Stromal cell of bone marrow (primary cell): ENCODE measurements at regions not wholly inside any gene's neighbourhood (a gene's known extent, or its start where the extent isn't known, plus 50 kb on each side); places are given as distances from the start of the nearest gene placed in this dataset.

Experiments
- DNase-seq: peaks from one replicate; pipeline ENCODE4 v3.0.0-alpha.2; 2012; ENCODE audit warnings: low read depth

DNA sequence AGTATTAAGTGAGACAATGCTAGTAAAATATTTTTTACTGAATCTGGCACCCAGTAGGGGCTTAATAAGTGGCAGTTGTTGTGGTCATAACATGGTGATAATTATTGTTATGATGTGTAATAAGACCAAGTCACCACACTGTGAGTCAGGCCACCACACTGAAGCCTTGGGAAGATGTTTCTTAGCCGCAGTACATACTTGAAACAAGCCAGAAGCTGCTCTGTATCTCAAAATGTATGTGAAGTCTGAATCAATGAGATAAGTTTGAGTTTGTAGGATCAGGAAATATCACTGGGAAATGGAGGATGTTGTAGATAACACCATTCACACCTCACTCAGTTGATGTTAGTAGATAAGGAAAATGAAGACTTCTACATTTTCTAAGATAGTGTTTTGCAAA, 51.3 kb upstream of the PTPN3 start:
- DNase-seq, result no peak

GRCh38 chr9:109551651-109552050, 53.5 kb upstream of the PTPN3 start:
- DNase-seq, result no peak

DNA sequence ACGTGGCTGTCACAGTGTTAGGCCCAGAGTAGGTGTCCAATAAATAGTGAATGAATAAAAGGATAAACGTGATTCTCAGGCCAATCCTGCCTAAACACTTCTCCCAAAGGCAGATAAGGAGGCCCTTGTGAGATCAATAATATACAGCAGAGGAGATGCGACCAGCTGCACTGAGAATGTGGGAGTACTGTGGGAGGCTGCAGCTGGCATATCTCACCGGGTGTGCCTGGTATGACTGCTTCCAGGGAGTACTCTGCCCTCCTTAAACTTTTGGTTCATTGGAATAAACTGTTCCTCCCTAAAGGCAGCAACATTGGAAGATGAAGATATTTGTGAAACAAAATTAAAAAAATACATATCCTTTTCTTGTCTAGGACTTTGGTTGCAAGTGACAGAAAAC, 57.1 kb upstream of the PTPN3 start:
- no peak for DNase-seq

GRCh38 chr9:109556061-109556460, 58.0 kb upstream of the PTPN3 start:
- DNase-seq, result no peak

- no peak for DNase-seq
Observed at GRCh38 chr9:109556786-109557185, 58.7 kb upstream of the PTPN3 start.

DNA sequence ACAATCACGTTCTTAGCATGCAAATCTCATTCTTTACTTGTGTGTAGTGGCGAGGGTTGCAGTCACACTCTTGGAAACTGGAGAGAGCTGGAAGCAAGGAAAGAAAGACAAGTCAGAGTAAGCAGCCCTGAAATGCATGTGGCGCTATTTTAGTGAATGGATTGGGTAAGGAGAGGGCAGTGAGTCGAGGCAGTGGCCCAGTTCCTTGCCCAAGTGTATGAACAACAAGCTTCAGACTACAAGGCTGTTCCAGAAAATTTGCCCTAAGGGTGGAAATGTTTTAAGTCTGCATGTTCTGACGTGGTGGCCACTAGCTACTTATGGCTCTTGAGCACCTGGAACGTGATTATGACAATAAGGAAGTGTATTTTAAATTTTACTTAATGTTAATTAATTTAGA, 59.4 kb upstream of the PTPN3 start:
- no peak for DNase-seq

DNA sequence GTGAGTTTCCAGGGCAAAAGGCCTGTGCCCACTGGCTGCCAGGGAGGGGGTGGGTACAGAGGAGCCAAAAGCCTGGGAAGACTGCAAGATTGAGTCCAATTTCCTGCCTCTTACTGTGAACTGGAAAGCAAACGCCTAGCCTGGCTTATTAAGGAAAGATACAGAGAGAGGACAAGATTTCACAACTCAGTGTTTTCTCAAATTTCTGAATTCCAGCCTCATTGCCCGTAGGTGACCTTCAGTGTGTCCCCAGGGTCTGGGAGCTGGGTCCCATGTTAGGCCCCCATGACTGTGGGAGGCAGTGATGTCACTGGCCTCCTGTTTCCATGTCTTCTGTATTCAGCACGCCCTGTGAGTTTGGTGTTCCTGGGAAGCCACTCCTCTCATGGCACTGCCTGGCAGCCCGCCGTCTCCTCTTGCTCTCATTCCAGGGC, 60.6 kb upstream of the PTPN3 start:
- no peak for DNase-seq

DNA sequence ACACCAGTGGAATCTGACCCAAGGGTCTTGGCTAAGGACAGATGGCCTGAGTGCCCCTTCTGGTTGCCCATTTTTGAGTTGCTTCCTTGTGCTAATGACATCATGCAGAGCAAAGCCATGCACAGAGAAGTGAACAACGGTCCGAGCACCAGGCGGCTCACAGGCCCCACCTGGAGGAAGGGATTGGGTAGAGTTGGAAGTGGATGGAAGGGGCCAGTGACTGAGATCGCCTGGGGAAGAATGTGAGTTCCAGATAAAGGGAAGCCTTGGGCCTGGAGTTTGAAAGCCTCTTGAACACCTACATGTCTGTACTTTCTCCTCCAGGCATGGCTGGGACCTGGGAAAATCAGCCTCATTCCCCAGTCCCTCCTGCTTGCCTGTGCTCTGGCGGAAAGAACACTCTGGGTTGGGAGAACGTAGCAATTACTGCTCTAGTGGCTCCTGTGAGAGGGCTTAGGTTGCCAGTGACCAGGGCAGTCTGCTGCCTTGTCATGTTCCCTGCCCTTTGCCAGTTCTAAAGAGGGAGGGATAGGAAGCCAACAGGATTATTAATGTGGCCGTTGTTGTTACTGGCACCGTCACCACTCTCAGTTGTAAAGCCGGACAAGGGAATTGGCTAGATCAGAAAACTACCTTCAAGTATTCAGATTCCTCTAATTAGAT, 62.5 kb upstream of the PTPN3 start:
- DNase-seq, result no peak

DNA sequence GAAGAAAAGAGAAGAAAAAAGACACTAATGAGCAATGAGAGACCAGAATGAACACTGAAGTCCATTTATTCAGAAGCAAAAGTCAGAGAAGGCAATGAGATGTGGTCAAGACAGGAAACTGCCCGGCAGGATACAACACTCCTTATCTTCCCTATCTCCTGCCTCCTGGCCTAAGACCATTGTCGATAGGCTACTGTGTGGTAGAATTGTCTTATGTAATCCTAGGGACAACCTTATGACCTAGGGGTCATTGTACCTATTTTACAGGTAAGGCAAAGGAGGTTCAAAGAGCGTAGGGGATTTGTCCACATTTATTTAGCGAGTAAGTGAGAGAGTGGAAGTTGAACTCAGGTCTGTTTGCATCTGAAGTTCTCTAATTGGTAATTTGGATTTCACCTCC, 63.0 kb upstream of the PTPN3 start:
- DNase-seq, result no peak

- no peak for DNase-seq
Observed at GRCh38 chr9:109568089-109568488, 70.0 kb upstream of the PTPN3 start.

GRCh38 chr9:109568568-109569210, 70.6 kb upstream of the PTPN3 start:
- DNase-seq, result no peak

DNA sequence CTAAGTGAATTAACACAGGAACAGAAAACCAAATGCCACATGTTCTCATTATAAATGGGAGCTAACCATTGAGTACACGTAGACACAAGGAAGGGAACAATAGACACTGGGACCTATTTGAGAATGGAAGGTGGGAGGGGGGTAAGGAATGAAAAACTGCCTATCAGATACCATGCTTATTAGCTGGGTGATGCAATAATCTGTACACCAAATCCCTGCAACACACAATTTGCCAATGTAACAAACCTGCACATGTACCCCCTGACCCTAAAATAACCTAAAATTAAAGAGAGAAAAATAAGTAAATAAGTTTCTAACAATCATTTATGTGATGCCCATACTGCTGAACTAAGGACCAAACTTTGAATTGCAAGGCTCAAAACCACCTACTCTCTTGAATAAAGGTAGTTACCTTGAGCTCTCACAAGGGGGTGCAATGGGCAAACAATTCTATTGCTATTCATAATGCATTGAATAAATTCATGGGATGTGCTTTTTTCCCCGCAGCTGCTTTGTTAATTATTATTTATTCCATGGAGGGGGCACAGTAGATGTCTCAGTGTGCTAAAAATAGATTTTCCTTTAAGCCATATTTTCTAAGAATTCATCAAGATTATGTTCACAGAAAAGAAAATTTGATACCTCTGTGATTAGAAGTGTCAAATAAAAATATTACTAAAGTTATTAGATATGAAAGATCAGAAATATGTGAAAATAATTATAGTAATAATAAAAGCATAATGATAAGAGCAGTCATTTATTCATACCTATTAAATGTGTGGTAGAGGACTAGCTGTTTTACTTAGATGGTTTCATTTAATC, 76.2 kb upstream of the PTPN3 start:
- DNase-seq, result peak; percentile 49

DNA sequence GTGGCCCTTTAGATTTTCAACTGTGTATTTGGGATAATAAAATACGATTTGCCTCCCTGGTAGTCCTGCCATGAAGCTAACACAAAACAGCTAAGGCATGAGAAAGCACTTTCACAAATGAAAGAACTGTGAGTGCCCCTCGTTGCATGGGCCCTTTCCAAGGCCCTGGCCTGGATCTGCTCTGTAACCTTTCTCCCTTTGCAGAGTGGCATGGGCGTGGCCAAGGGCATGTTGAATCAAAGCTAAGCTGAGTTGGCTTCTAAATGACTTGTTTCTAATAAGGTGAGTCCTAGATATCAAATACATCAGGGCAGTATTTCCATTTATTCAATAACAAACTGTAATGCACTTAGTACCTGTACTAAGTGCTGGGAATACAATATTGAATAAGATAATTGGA, 78.7 kb upstream of the PTPN3 start:
- no peak for DNase-seq

GRCh38 chr9:109579191-109579948, 81.3 kb upstream of the PTPN3 start:
- no peak for DNase-seq

DNA sequence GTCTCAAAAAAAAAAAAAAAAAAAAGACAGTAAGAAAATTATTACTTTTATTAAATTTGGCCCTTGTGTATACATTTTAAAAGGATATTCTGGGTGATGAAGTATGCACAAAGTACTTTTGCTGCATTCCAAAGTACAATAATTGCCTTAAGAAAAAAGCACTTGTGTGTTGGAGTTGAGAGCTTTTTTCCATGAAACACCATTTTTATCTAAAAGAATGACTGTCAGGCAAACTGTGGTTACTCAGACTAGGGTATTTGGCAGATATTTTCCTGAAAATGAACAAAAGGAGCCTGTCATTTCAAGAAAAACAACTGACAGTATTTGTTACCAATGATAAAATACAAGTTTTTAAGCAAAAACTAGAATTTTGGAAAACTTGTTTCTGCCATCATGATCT, 84.3 kb upstream of the PTPN3 start:
- no peak for DNase-seq

GRCh38 chr9:109584205-109584604, 86.1 kb upstream of the PTPN3 start:
- DNase-seq, result no peak

GRCh38 chr9:109585796-109586195, 87.7 kb upstream of the PTPN3 start:
- DNase-seq, result no peak

DNA sequence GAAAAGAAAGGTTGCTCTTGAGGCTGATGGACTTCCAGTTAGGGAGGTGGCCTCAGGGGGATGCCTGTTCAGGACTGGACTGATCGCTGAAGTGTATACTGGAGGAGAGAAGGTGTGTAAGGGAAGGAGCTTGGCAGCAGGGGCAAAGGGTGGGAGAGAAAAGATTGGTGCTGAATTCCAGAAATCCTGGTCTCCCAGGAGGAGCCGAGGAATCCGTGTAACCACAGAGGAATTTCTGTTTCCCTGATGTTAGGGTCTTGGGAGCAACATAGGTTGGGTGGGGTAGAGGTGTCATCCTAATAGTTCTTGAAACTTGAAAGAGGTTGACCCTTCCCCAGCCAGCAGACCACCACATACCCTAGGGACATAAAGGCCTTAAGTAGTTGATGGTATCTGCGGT, 88.9 kb upstream of the PTPN3 start:
- DNase-seq, result no peak

DNA sequence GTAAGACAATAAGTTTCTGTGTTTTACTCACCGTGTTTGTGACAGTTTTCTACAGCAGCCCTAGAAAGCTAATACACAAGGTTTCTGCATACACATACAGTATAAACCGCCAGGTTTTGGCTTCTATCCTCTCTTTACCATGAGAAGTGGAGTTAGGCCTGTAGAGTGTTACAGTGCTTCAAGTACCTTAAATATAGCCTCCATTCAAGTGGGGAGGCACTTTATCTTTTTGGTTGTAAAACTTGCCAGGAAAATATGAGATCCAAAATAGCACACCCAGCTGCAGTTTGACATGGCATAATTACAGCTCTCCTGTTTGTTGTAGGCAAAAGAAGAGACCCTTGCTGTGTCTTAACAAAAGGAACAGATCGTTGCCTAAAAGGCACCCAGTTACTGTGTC, 90.3 kb upstream of the PTPN3 start:
- DNase-seq, result no peak

DNA sequence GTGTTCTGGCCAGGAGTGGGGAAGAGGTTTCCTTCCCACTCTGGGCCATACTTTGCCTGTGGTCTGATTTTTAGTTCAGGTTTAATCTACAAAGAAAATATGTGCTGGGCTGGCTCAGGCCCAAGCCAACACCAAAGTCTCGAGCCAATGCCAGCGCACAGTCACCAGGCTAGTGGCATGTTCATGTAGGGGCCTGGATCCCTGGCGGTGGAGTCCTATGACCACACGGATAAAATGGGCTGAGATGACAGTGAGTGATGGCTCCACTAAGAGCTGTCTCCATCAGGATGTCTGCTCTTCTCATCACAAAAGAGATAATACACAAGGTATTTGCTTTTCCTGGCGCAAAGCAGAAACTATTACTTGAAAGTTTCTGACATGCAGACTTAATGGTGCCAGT, 92.9 kb upstream of the PTPN3 start:
- DNase-seq, result no peak

DNA sequence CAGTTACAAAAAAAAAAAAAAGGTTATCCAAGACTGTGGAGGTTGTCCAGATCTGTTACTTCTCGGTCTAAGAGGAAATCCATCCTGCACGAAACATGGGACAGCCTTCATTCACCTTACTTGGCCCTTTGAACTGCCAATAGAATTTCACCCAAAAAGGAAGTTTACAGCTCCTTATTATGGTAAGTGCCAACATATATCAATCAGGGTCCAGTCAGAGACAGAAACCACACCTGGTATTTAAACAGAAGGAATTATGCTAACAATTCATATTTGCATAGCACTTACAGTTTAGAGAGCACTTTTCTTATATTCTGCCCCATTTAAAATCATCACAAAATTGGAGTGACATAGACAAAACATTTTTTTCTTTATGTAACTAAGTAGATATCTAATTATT, 93.6 kb upstream of the PTPN3 start:
- no peak for DNase-seq

DNA sequence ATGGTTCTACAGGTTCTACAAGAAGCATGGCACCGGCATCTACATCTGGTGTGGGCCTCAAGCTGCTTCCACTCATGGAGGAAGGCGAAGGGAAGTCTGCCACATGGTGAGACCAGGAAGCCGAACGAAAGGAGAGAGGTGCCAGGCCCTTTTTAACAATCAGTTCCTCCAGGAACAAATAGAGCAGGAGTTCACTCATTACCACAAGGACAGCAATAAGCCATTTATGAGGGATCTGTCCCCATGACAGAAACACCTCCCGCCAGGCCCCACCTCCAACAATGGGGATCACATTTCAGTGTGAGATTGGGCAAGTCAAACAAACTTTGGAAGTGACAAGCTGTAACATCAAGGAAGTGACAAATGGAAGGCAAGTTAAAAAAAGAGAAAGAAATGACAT, 95.5 kb upstream of the PTPN3 start:
- DNase-seq, result no peak

GRCh38 chr9:109597496-109597895, 99.4 kb upstream of the PTPN3 start:
- no peak for DNase-seq
